PC-9 (cell line): ENCODE measurements at regions not wholly inside any gene's neighbourhood (a gene's known extent, or its start where the extent isn't known, plus 50 kb on each side); places are given as distances from the start of the nearest gene placed in this dataset.

Source experiments
- BruUV-seq: library from RNA; stranded (reverse); fragments of 400-500 nt; replicated peaks from 2 replicates; lab custom pipeline; 2021; lab: Mats Ljungman, UMichigan
- CTCF ChIA-PET: fragments of 300-600 bp; sonication (Branson Sonifier 250); formaldehyde crosslinking; loops from one replicate; lab custom pipeline; 2022; ENCODE audit warnings: antibody characterized with exemption; lab: Charles Lee
- POLR2A ChIA-PET: fragments of 300-600 bp; sonication (Branson Sonifier 250); formaldehyde crosslinking; loops from one replicate; lab custom pipeline; 2022; ENCODE audit warnings: antibody characterized with exemption; ENCODE audit not compliant: unreplicated experiment; lab: Charles Lee
- DNase-seq, 2 experiments: peaks; one replicate each; pipeline versions ENCODE4 v3.0.0 to v3.0.0-alpha.2; 2015 to 2022; ENCODE audit warnings: mixed read lengths in 1 of 2
- H2AFZ ChIP-seq: fragments of 200-600 bp; sonication (generic); 2 replicates; pipeline ENCODE4 v1.8.1; 2017; ENCODE audit warnings: antibody characterized with exemption
- H3F3A ChIP-seq: fragments of 200-600 bp; sonication (generic); 2 replicates; pipeline ENCODE4 v1.8.1; 2017; ENCODE audit warnings: antibody characterized with exemption, mild to moderate bottlenecking, low read depth; ENCODE audit not compliant: insufficient read depth
- H3K27ac ChIP-seq: fragments of 200-600 bp; sonication (generic); 2 replicates; pipeline ENCODE4 v1.6.1; 2016; ENCODE audit warnings: mixed run types
- H3K27me3 ChIP-seq: fragments of 200-600 bp; sonication (generic); 2 replicates; pipeline ENCODE4 v1.6.1; 2016; ENCODE audit warnings: low read depth, mixed run types; ENCODE audit not compliant: insufficient read depth
- H3K36me3 ChIP-seq: fragments of 200-600 bp; sonication (generic); 2 replicates; pipeline ENCODE4 v1.6.1; 2016; ENCODE audit warnings: low read depth, mixed run types
- H3K4me1 ChIP-seq: fragments of 200-600 bp; sonication (generic); replicated peaks from 2 replicates; pipeline ENCODE4 v1.6.1; 2016; ENCODE audit warnings: mixed run types; ENCODE audit not compliant: insufficient read depth
- H3K4me2 ChIP-seq: fragments of 200-600 bp; sonication (generic); 2 replicates; pipeline ENCODE4 v1.6.1; 2017; ENCODE audit warnings: mixed run types
- H3K4me3 ChIP-seq: fragments of 200-600 bp; sonication (generic); 2 replicates; pipeline ENCODE4 v1.6.1; 2016; ENCODE audit warnings: mixed run types
- H3K79me2 ChIP-seq: fragments of 200-600 bp; sonication (generic); 2 replicates; pipeline ENCODE4 v1.6.1; 2017; ENCODE audit warnings: low read depth, mixed run types
- H3K9me2 ChIP-seq: fragments of 200-600 bp; sonication (generic); 2 replicates; pipeline ENCODE4 v1.8.1; 2017; ENCODE audit warnings: mild to moderate bottlenecking; ENCODE audit not compliant: insufficient read depth
- H3K9me3 ChIP-seq: fragments of 200-600 bp; sonication (generic); 2 replicates; pipeline ENCODE4 v1.8.1; 2016; ENCODE audit warnings: low read depth; ENCODE audit not compliant: insufficient read depth
- H4K20me1 ChIP-seq: fragments of 200-600 bp; sonication (generic); 2 replicates; pipeline ENCODE4 v1.8.1; 2017; ENCODE audit not compliant: insufficient read depth
- CTCF ChIP-seq: fragments of 200-600 bp; sonication (generic); conservative IDR thresholded peaks from 2 replicates; pipeline ENCODE4 v1.6.1; 2017; ENCODE audit warnings: mixed run types, antibody characterized with exemption, mild to moderate bottlenecking, moderate library complexity
- EZH2 ChIP-seq: fragments of 200-600 bp; sonication (generic); IDR thresholded peaks from 2 replicates; pipeline ENCODE4 v1.8.0; 2017; ENCODE audit warnings: antibody characterized with exemption, low read depth
- intact Hi-C: fragments of 100-400 bp; cut with micrococcal nuclease; formaldehyde crosslinking; loops from one replicate; pipeline ENCODE4 v1.10.0; 2022; ENCODE audit not compliant: unreplicated experiment

GRCh38 chr7:155893176-155893575 is 80.9 kb upstream of the SHH start:
- no TSS peak for BruUV-seq
- intact Hi-C loops: no loop called here
- Histone ChIP-seq H3K79me2 (no peaks in the 10 kb centered on the region), H3F3A (peaks cover 17% of the 10 kb centered on the region), H3K9me2 (no peaks in the 10 kb centered on the region), H4K20me1 (no peaks in the 10 kb centered on the region), H2AFZ (no peak overlapping the region), H3K4me1 (peaks cover 25% of the 10 kb centered on the region), H3K36me3 (no peaks in the 10 kb centered on the region), H3K9me3 (no peaks in the 10 kb centered on the region), H3K4me3 (no peak overlapping the region), H3K4me2 (no peak overlapping the region), H3K27me3 (peaks cover 14% of the 10 kb centered on the region; the same call in 1 of the 2 replicates), H3K27ac (no peak overlapping the region)
- ChIA-PET POLR2A (no interaction called here), CTCF (no interaction called here)
- DNase-seq: no peak
- no peak for TF ChIP-seq CTCF
- no peak for TF ChIP-seq EZH2

GRCh38 chr7:155889636-155890511 is 77.6 kb upstream of the SHH start:
- Histone ChIP-seq H3K9me3 (no peaks in the 10 kb centered on the region), H3K36me3 (no peaks in the 10 kb centered on the region), H3K27me3 (peaks cover 14% of the 10 kb centered on the region; the same call in 1 of the 2 replicates), H2AFZ (no peak overlapping the region), H3K4me3 (no peak overlapping the region), H3K27ac (no peak overlapping the region), H3K4me1 (no peaks in the 10 kb centered on the region; the same call in 1 of the 2 replicates), H3K4me2 (no peak overlapping the region), H3F3A (no peaks in the 10 kb centered on the region), H3K79me2 (no peaks in the 10 kb centered on the region), H4K20me1 (no peaks in the 10 kb centered on the region), H3K9me2 (no peaks in the 10 kb centered on the region)
- ChIA-PET CTCF (no interaction called here), POLR2A (no interaction called here)
- no TSS peak for BruUV-seq
- DNase-seq: no peak
- intact Hi-C loops: no loop called here
- TF ChIP-seq CTCF (no peak), EZH2 (no peak)

- H2AFZ ChIP-seq: no peak overlapping the region
- H4K20me1 ChIP-seq: no peaks in the 10 kb centered on the region
- intact Hi-C loops: no loop called here
- no peak for DNase-seq
- no peaks in the 10 kb centered on the region for H3K9me2 ChIP-seq
- TF ChIP-seq EZH2 (no peak), CTCF (no peak)
- H3K27ac ChIP-seq: no peak overlapping the region
- H3K4me3 ChIP-seq: no peak overlapping the region
- H3K27me3 ChIP-seq: peaks cover 14% of the 10 kb centered on the region; the same call in 1 of the 2 replicates
- BruUV-seq: no TSS peak
- no peaks in the 10 kb centered on the region for H3K36me3 ChIP-seq
- POLR2A ChIA-PET: no interaction called here
- H3K4me2 ChIP-seq: no peak overlapping the region
- no peaks in the 10 kb centered on the region for H3F3A ChIP-seq
- no peaks in the 10 kb centered on the region for H3K9me3 ChIP-seq
- CTCF ChIA-PET: no interaction called here
- H3K4me1 ChIP-seq: peaks cover 6% of the 10 kb centered on the region
- H3K79me2 ChIP-seq: no peaks in the 10 kb centered on the region
Observed at GRCh38 chr7:155887174-155887525, 74.9 kb upstream of the SHH start.
